ENCODE measurements at regions not wholly inside any gene's neighbourhood (a gene's known extent, or its start where the extent isn't known, plus 50 kb on each side); places are given as distances from the start of the nearest gene placed in this dataset.
"Not testable (repeated sequence)": the region's sequence is repeated elsewhere in the genome, so short reads cannot be mapped to it uniquely, and the experiment has no call there.

GRCh38 chr2:12567411-12567810 is 149.3 kb upstream of the TRIB2 start:
- H3K4me3 ChIP-seq: no peak overlapping the region
- no peaks in the 10 kb centered on the region for H3K27me3 ChIP-seq
- peaks cover 0 to 9% (median 0%) of the 10 kb centered on the region in 4 donors for H3K4me1 ChIP-seq
- H3K36me3 ChIP-seq: no peaks in the 10 kb centered on the region
- no peaks in the 10 kb centered on the region for H3K9me3 ChIP-seq
- DNase-seq (ENCODE audit: low spot score in 2 of 2): no peak
- TF ChIP-seq POLR2A (IDR thresholded peaks at IDR 0.05): no peak
- TF ChIP-seq EP300 (IDR thresholded peaks at IDR 0.05): no peak
- TF ChIP-seq CTCF (IDR thresholded peaks at IDR 0.05): no peak
- H3K27ac ChIP-seq: no peak overlapping the region
- 94% methylated on average over 3 of the region's 3 CpGs for WGBS, 2 donors

GRCh38 chr2:12569510-12569909 is 147.2 kb upstream of the TRIB2 start:
- not testable (repeated sequence) for H3K4me3 ChIP-seq; H3K36me3 ChIP-seq; H3K9me3 ChIP-seq; H3K27me3 ChIP-seq; H3K4me1 ChIP-seq; DNase-seq (ENCODE audit: low spot score in 2 of 2); H3K27ac ChIP-seq
- WGBS, 2 donors: 81 to 84% methylated on average over 7 of the region's 7 CpGs

GRCh38 chr2:12569929-12570328 is 146.8 kb upstream of the TRIB2 start:
- DNase-seq (ENCODE audit: low spot score in 2 of 2); H3K9me3 ChIP-seq; H3K27me3 ChIP-seq; H3K36me3 ChIP-seq; H3K27ac ChIP-seq; H3K4me3 ChIP-seq; H3K4me1 ChIP-seq: not testable (repeated sequence)
- 95 to 96% methylated on average over 8 of the region's 8 CpGs for WGBS, 2 donors

GRCh38 chr2:12577091-12577490 is 139.6 kb upstream of the TRIB2 start:
- TF ChIP-seq EP300 (IDR thresholded peaks at IDR 0.05): no peak
- no peak for DNase-seq (ENCODE audit: low spot score in 2 of 2)
- Histone ChIP-seq H3K36me3 (no peaks in the 10 kb centered on the region), H3K4me1 (no peaks in the 10 kb centered on the region), H3K27me3 (no peaks in the 10 kb centered on the region), H3K4me3 (no peak overlapping the region), H3K27ac (no peak overlapping the region), H3K9me3 (no peaks in the 10 kb centered on the region)

GRCh38 chr2:12577567-12578253 is 139.0 kb upstream of the TRIB2 start:
- WGBS, 2 donors: 73 to 77% methylated on average over 7 of the region's 7 CpGs
- H3K4me3 ChIP-seq: no peak overlapping the region
- no peaks in the 10 kb centered on the region for H3K27me3 ChIP-seq
- H3K36me3 ChIP-seq: no peaks in the 10 kb centered on the region
- H3K9me3 ChIP-seq: no peaks in the 10 kb centered on the region
- TF ChIP-seq POLR2A (IDR thresholded peaks at IDR 0.05): no peak
- no peak for TF ChIP-seq CTCF (IDR thresholded peaks at IDR 0.05)
- TF ChIP-seq EP300 (IDR thresholded peaks at IDR 0.05): no peak
- no peak for DNase-seq (ENCODE audit: low spot score in 2 of 2)
- no peaks in the 10 kb centered on the region for H3K4me1 ChIP-seq
- H3K27ac ChIP-seq: no peak overlapping the region

GRCh38 chr2:12579018-12579417 is 137.7 kb upstream of the TRIB2 start:
- Histone ChIP-seq H3K27me3 (no peaks in the 10 kb centered on the region), H3K36me3 (no peaks in the 10 kb centered on the region), H3K27ac (no peak overlapping the region), H3K9me3 (no peaks in the 10 kb centered on the region), H3K4me3 (no peak overlapping the region), H3K4me1 (no peaks in the 10 kb centered on the region)
- WGBS, 2 donors: 88 to 100% methylated on average over 1 of the region's 1 CpG
- TF ChIP-seq EP300 (IDR thresholded peaks at IDR 0.05): no peak
- TF ChIP-seq POLR2A (IDR thresholded peaks at IDR 0.05): no peak
- TF ChIP-seq CTCF (IDR thresholded peaks at IDR 0.05): no peak
- no peak for DNase-seq (ENCODE audit: low spot score in 2 of 2)

GRCh38 chr2:12584338-12584737 is 132.4 kb upstream of the TRIB2 start:
- 92 to 93% methylated on average over 3 of the region's 3 CpGs for whole genome bisulfite sequencing, 2 donors

More at GRCh38 chr2:12584338-12584737, 132.4 kb upstream of the TRIB2 start:
- no peak for DNase-seq (ENCODE audit: low spot score in 2 of 2)
- H3K36me3 ChIP-seq: no peaks in the 10 kb centered on the region
- H3K9me3 ChIP-seq: no peaks in the 10 kb centered on the region
- TF ChIP-seq EP300 (IDR thresholded peaks at IDR 0.05) (no peak), POLR2A (IDR thresholded peaks at IDR 0.05) (no peak), CTCF (IDR thresholded peaks at IDR 0.05) (no peak)
- peaks cover 0 to 9% (median 0%) of the 10 kb centered on the region in 4 donors for H3K4me1 ChIP-seq
- no peak overlapping the region for H3K27ac ChIP-seq
- no peak overlapping the region for H3K4me3 ChIP-seq
- no peaks in the 10 kb centered on the region for H3K27me3 ChIP-seq

All from tibial nerve (tissue), 4 donors.